ENCODE measurements at regions not wholly inside any gene's neighbourhood (a gene's known extent, or its start where the extent isn't known, plus 50 kb on each side); places are given as distances from the start of the nearest gene placed in this dataset.

GRCh38 chr4:184879271-184879670, 53.5 kb upstream of the ACSL1 start:
- DNase-seq: no peak

- DNase-seq: no peak
Measured at GRCh38 chr4:184882276-184882675, 56.5 kb upstream of the ACSL1 start.

- DNase-seq: no peak
Measured at GRCh38 chr4:184883024-184883423, 57.3 kb upstream of the ACSL1 start.

- DNase-seq: no peak
Measured at GRCh38 chr4:184884883-184885282, 59.1 kb upstream of the ACSL1 start.

GRCh38 chr4:184885602-184886001, 59.8 kb upstream of the ACSL1 start:
- DNase-seq: no peak

GRCh38 chr4:184887333-184887732, 61.6 kb upstream of the ACSL1 start:
- no peak for DNase-seq

GRCh38 chr4:184887947-184888346, 62.2 kb upstream of the ACSL1 start:
- no peak for DNase-seq

- no peak for DNase-seq
Measured at GRCh38 chr4:184889666-184890335, 64.0 kb upstream of the ACSL1 start.

- DNase-seq: no peak
Measured at GRCh38 chr4:184890499-184890898, 64.7 kb upstream of the ACSL1 start.

- DNase-seq: no peak
Measured at GRCh38 chr4:184891816-184892397, 66.1 kb upstream of the ACSL1 start.

- no peak for DNase-seq
Measured at GRCh38 chr4:184892999-184893398, 67.2 kb upstream of the ACSL1 start.

GRCh38 chr4:184893801-184894571, 68.2 kb upstream of the ACSL1 start:
- DNase-seq: no peak

- no peak for DNase-seq
Measured at GRCh38 chr4:184895012-184895695, 69.4 kb upstream of the ACSL1 start.

GRCh38 chr4:184896868-184897715, 71.3 kb upstream of the ACSL1 start:
- no peak for DNase-seq

GRCh38 chr4:184897895-184898294, 72.1 kb upstream of the ACSL1 start:
- no peak for DNase-seq

- DNase-seq: no peak
Measured at GRCh38 chr4:184898793-184899192, 73.0 kb upstream of the ACSL1 start.

- no peak for DNase-seq
Measured at GRCh38 chr4:184899261-184900134, 73.7 kb upstream of the ACSL1 start.

GRCh38 chr4:184900184-184900583, 74.4 kb upstream of the ACSL1 start:
- DNase-seq: no peak

GRCh38 chr4:184902550-184902949, 76.8 kb upstream of the ACSL1 start:
- DNase-seq: no peak

- DNase-seq: no peak
Measured at GRCh38 chr4:184906480-184907097, 80.8 kb upstream of the ACSL1 start.

GRCh38 chr4:184907216-184907615, 81.4 kb upstream of the ACSL1 start:
- DNase-seq: no peak

Data from COR-L47 (cell line).